Tibial nerve (tissue), 4 donors: ENCODE measurements at regions not wholly inside any gene's neighbourhood (a gene's known extent, or its start where the extent isn't known, plus 50 kb on each side); places are given as distances from the start of the nearest gene placed in this dataset.

Experiments
- EP300 ChIP-seq, 2 donors: sonication (generic); formaldehyde crosslinking; IDR thresholded peaks; one replicate each; pipeline ENCODE4 v1.6.1; 2017; ENCODE audit warnings: antibody characterized with exemption in 2 of 2, mild to moderate bottlenecking in 1 of 2
- POLR2A ChIP-seq, 2 donors: fragments of 450-650 bp; IDR thresholded peaks; one replicate each; pipeline ENCODE4 v1.6.1; 2017; ENCODE audit warnings: antibody characterized with exemption in 2 of 2, mild to moderate bottlenecking in 2 of 2, moderate library complexity in 2 of 2
- TF ChIP-seq, protein P1 (sequence below), 5 experiments: fragments of 200-600 bp in 3 of 5; fragments of 450-650 bp in 2 of 5; sonication (generic) in 3 of 5; IDR thresholded peaks; one replicate each; pipeline ENCODE4 v1.5.1; 2016 to 2019; ENCODE audit warnings: antibody characterized with exemption in 5 of 5, mild to moderate bottlenecking in 3 of 5, moderate library complexity in 2 of 5

DNA sequence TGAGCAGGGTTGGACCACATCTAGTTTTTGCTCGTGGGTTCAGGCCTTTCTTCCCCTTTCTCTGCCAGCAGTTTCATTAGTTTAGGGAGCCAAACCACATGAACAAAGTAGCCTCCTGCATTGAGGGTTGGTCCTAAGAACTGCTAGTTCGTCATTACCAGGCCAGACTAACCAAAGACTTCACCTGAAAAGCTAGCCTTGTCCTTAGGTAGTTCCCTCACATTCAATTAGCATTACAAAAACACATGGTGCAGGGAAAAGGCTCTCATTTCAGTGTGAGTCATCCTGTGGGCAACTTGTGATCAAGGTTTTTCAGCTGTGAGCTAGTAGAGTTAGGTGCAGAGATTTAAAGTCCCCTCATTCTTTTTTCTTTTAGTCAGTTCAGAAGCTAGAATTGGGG, 279.3 kb upstream of the CTNNB1 start:
- TF ChIP-seq, protein P1, sequence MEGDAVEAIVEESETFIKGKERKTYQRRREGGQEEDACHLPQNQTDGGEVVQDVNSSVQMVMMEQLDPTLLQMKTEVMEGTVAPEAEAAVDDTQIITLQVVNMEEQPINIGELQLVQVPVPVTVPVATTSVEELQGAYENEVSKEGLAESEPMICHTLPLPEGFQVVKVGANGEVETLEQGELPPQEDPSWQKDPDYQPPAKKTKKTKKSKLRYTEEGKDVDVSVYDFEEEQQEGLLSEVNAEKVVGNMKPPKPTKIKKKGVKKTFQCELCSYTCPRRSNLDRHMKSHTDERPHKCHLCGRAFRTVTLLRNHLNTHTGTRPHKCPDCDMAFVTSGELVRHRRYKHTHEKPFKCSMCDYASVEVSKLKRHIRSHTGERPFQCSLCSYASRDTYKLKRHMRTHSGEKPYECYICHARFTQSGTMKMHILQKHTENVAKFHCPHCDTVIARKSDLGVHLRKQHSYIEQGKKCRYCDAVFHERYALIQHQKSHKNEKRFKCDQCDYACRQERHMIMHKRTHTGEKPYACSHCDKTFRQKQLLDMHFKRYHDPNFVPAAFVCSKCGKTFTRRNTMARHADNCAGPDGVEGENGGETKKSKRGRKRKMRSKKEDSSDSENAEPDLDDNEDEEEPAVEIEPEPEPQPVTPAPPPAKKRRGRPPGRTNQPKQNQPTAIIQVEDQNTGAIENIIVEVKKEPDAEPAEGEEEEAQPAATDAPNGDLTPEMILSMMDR (IDR thresholded peaks at IDR 0.05): no peak
- TF ChIP-seq EP300 (IDR thresholded peaks at IDR 0.05) (no peak), POLR2A (IDR thresholded peaks at IDR 0.05) (no peak)
